MCF 10A (cell line): ENCODE measurements at regions not wholly inside any gene's neighbourhood (a gene's known extent, or its start where the extent isn't known, plus 50 kb on each side); places are given as distances from the start of the nearest gene placed in this dataset.
"Not testable (repeated sequence)": the region's sequence is repeated elsewhere in the genome, so short reads cannot be mapped to it uniquely, and the experiment has no call there.

Experiments
- BruUV-seq: library from RNA; stranded (reverse); fragments of 400-500 nt; replicated peaks from 2 replicates; lab custom pipeline; 2021; lab: Mats Ljungman, UMichigan
- CTCF ChIA-PET: fragments of 300-600 bp; sonication (Branson Sonifier 250); formaldehyde crosslinking; extraction: SDS; loops from one replicate; lab custom pipeline; 2021; ENCODE audit warnings: antibody characterized with exemption, inconsistent platforms; lab: Yijun Ruan, JAX
- POLR2A ChIA-PET: fragments of 300-600, 350-650 bp; sonication (Branson Sonifier 250); formaldehyde crosslinking; extraction: SDS; loops from one replicate; lab custom pipeline; 2020; ENCODE audit warnings: antibody characterized with exemption, inconsistent platforms; lab: Yijun Ruan, JAX
- DNase-seq: peaks from one replicate; pipeline ENCODE4 v3.0.0-alpha.2; 2018; ENCODE audit not compliant: unreplicated experiment
- H3K27ac Mint-ChIP-seq: one replicate; pipeline ENCODE4 v1.8.0; 2022; ENCODE audit warnings: mild to moderate bottlenecking, low read depth, mixed read lengths; ENCODE audit not compliant: unreplicated experiment
- H3K27me3 Mint-ChIP-seq: one replicate; pipeline ENCODE4 v1.8.0; 2022; ENCODE audit warnings: mixed read lengths; ENCODE audit not compliant: insufficient read depth, unreplicated experiment
- H3K36me3 Mint-ChIP-seq: one replicate; pipeline ENCODE4 v1.8.0; 2022; ENCODE audit warnings: mild to moderate bottlenecking, moderate library complexity, mixed read lengths; ENCODE audit not compliant: insufficient read depth, unreplicated experiment
- H3K4me1 Mint-ChIP-seq: one replicate; pipeline ENCODE4 v1.8.0; 2022; ENCODE audit warnings: mixed read lengths; ENCODE audit not compliant: insufficient read depth, unreplicated experiment
- H3K4me3 Mint-ChIP-seq: one replicate; pipeline ENCODE4 v1.8.0; 2022; ENCODE audit warnings: mild to moderate bottlenecking, moderate library complexity, mixed read lengths; ENCODE audit not compliant: unreplicated experiment
- H3K9me3 Mint-ChIP-seq: one replicate; pipeline ENCODE4 v1.8.0; 2022; ENCODE audit warnings: mixed read lengths; ENCODE audit not compliant: unreplicated experiment
- intact Hi-C: fragments of 100-400 bp; cut with micrococcal nuclease; formaldehyde crosslinking; loops from 2 replicates; pipeline ENCODE4 v1.14.1; 2022
- TF ChIP-seq, protein P1 (sequence below): fragments of 200-600 bp; IDR thresholded peaks from one replicate; pipeline ENCODE4 v1.8.0; 2022; ENCODE audit warnings: antibody characterized with exemption, mild to moderate bottlenecking; ENCODE audit not compliant: unreplicated experiment

DNA sequence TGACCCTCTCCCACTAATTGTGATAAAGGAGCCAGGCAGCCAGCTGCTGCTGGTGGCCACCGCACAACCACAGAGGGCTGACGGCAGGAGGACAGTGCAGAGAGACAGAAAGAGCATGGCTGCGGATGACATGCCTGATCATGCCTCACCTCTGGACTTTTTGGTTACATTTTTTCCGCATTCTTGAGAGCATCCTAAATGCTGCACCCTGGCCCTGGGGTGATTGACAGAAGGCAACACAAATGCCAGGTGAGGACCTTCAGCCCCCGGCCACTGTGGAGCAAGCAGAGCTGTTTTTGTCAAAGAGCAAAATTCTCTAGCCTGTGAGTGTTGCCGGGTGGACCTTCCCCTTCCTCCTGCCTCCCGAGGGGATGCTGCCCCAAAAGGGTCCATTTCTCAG, 78.5 kb downstream of the RPS6KA4 start:
- DNase-seq, result no peak
- H3K36me3 Mint-ChIP-seq, result no peaks in the 10 kb centered on the region
- H3K4me1 Mint-ChIP-seq, result peaks cover 7% of the 10 kb centered on the region
- peaks cover 30% of the 10 kb centered on the region for H3K27me3 Mint-ChIP-seq
- H3K9me3 Mint-ChIP-seq, result no peaks in the 10 kb centered on the region
- intact Hi-C loops, result no loop called here
- peak overlapping the region; percentile 44 for H3K27ac Mint-ChIP-seq
- ChIA-PET CTCF (interaction anchor here (0.5 to 5.2 kb wide), 4 partner anchors 8 to 137 kb away, joined by 3 to 49 read pairs (median 4); partner anchors contain the start of gene CATSPERZ), POLR2A (interaction anchor here (0.9 to 1.0 kb wide), 4 partner anchors 9 to 589 kb away, joined by 3 to 6 read pairs (median 3); partner anchors contain the start of genes PRDX5, SNX15 and TRMT112)
- BruUV-seq, result no TSS peak
- no peak overlapping the region for H3K4me3 Mint-ChIP-seq
- TF ChIP-seq, protein P1, sequence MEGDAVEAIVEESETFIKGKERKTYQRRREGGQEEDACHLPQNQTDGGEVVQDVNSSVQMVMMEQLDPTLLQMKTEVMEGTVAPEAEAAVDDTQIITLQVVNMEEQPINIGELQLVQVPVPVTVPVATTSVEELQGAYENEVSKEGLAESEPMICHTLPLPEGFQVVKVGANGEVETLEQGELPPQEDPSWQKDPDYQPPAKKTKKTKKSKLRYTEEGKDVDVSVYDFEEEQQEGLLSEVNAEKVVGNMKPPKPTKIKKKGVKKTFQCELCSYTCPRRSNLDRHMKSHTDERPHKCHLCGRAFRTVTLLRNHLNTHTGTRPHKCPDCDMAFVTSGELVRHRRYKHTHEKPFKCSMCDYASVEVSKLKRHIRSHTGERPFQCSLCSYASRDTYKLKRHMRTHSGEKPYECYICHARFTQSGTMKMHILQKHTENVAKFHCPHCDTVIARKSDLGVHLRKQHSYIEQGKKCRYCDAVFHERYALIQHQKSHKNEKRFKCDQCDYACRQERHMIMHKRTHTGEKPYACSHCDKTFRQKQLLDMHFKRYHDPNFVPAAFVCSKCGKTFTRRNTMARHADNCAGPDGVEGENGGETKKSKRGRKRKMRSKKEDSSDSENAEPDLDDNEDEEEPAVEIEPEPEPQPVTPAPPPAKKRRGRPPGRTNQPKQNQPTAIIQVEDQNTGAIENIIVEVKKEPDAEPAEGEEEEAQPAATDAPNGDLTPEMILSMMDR, result no peak

DNA sequence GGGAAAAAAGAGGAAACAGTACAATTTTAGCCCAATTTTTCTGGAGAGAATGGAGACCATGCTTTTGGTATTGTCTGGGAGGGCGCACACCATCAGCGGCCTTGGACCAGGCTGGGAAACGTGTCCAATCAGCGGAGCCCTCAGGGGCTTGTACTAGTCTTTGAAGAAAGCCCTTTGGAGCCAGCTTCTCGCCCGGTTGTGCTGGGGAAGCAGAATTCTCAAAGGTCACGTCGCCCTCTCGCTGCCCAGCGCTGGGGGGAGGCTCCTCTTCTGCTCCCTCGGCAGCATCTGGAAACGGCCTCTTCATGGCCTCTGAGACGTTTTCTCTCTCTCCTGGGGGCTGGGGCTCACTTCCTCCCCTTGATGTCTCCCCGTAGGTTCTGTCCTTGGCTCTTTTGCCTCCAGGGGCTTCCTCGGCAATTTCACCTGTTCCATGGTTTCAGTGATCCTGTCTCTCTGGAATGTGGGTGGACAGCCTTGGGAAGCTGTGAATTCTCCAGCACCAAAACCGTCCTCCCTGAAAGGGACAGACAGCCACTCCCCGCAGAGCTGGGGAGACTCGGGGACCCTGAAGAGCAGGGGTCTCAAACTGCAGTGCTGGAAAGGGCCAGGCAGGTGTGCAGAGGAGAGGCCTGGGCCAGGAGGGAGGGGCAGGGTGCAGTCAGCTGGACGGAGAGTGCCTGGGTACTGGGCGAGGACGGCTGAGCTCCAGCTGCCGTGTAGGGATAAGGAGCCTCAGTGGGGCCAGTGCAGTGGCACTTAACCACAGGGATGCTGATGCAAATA, 80.2 kb downstream of the RPS6KA4 start:
- Mint-ChIP-seq H3K4me1 (peaks cover 7% of the 10 kb centered on the region), H3K36me3 (no peaks in the 10 kb centered on the region), H3K27ac (no peak overlapping the region), H3K9me3 (no peaks in the 10 kb centered on the region), H3K4me3 (no peak overlapping the region), H3K27me3 (peaks cover 48% of the 10 kb centered on the region)
- ChIA-PET POLR2A (no interaction called here), CTCF (interaction anchor here (1.2 to 5.2 kb wide), 2 partner anchors 10 to 139 kb away, joined by 3 to 49 read pairs; no protein-coding TSS in a partner anchor)
- TF ChIP-seq, protein P1, result no peak
- intact Hi-C loops, result no loop called here
- no peak for DNase-seq
- BruUV-seq, result no TSS peak

DNA sequence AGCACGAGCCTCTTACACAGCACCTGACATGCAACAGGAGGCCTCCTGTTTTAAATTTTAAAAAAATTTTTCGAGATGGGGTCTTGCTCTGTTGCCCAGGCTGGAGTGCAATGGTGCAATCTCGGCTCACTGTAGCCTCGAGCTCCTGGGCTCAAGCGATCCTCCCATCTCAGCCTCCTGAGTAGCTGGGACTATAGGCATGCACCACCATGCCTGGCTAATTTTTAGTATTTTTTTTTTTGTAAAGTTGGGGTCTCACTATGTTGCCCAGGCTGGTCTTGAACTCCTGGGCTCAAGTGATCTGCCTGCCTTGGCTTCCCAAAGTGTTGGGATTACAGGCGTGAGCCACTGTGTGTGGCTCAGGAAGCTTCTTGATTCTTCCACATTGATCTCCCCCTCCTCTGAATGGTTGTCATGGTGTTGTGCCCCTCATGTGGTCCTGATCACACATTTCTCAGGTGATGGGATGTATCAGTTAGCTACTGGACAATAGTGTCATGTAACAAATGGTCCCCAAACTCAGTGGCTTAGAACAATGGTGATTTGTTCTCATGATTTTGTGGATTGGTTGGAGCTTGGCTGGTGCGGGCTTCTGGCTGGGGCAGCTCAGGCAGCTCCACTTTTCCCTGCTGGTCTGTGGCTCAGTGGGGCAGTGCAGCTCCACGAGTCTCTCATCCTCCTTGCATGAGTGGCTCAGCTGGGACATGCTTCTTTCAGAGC, 81.0 kb downstream of the RPS6KA4 start:
- not testable (repeated sequence) for DNase-seq, BruUV-seq
- CTCF ChIA-PET, result interaction anchor here (1.2 to 5.2 kb wide), 2 partner anchors 9 to 139 kb away, joined by 3 to 49 read pairs; no protein-coding TSS in a partner anchor

DNA sequence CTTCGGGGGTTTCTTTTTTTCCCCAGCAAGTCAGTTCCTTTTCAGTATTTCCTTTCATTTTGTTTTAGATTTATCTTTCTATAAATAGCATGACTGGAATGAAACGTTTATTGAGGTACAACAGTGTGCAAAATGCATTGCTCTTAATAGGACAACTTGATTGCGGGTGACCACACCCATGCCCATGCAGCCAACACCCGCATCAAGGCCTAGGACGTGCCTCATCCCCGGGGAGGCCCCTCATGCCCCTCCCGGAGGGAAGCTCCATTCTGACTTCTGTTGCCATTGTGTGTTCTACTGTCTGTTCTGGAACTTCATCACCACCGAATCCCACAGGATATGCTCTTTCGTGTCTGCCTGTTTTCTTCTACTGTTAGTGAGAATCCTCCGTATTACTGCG, 82.2 kb downstream of the RPS6KA4 start:
- H3K36me3 Mint-ChIP-seq, result no peaks in the 10 kb centered on the region
- POLR2A ChIA-PET, result no interaction called here
- H3K27me3 Mint-ChIP-seq, result peaks cover 54% of the 10 kb centered on the region
- intact Hi-C loops, result no loop called here
- BruUV-seq, result no TSS peak
- H3K4me1 Mint-ChIP-seq, result peaks cover 7% of the 10 kb centered on the region
- no peaks in the 10 kb centered on the region for H3K9me3 Mint-ChIP-seq
- CTCF ChIA-PET, result no interaction called here
- H3K27ac Mint-ChIP-seq, result no peak overlapping the region
- no peak for DNase-seq
- TF ChIP-seq, protein P1, result no peak
- no peak overlapping the region for H3K4me3 Mint-ChIP-seq

More for the DNA sequence above, 81.0 kb downstream of the RPS6KA4 start:
- peaks cover 54% of the 10 kb centered on the region for H3K27me3 Mint-ChIP-seq
- H3K4me3 Mint-ChIP-seq, H3K4me1 Mint-ChIP-seq, intact Hi-C loops, POLR2A ChIA-PET, H3K27ac Mint-ChIP-seq, H3K9me3 Mint-ChIP-seq, H3K36me3 Mint-ChIP-seq: not testable (repeated sequence)
